ENCODE measurements at regions not wholly inside any gene's neighbourhood (a gene's known extent, or its start where the extent isn't known, plus 50 kb on each side); places are given as distances from the start of the nearest gene placed in this dataset.

- no peak for TF ChIP-seq FOXK2 (IDR thresholded peaks at IDR 0.05)
- no peak for TF ChIP-seq NFRKB (IDR thresholded peaks at IDR 0.05)
- TF ChIP-seq BHLHE40 (IDR thresholded peaks at IDR 0.05; ENCODE audit: borderline replicate concordance): no peak
- TF ChIP-seq ZNF384 (IDR thresholded peaks at IDR 0.05): no peak
- TF ChIP-seq FOXM1 (IDR thresholded peaks at IDR 0.05; ENCODE audit: borderline replicate concordance): no peak
- no peak for TF ChIP-seq SP1 (IDR thresholded peaks at IDR 0.05)
- no peak for TF ChIP-seq FOXA1 (IDR thresholded peaks at IDR 0.05)
- TF ChIP-seq ELF4 (IDR thresholded peaks at IDR 0.05): no peak
- no peak for TF ChIP-seq HDGF (IDR thresholded peaks at IDR 0.05; ENCODE audit: borderline replicate concordance)
- no peak for TF ChIP-seq LEF1 (IDR thresholded peaks at IDR 0.05; ENCODE audit: borderline replicate concordance)
- TF ChIP-seq L3MBTL2 (conservative IDR thresholded peaks at IDR 0.05): no peak
- TF ChIP-seq CTBP1 (IDR thresholded peaks at IDR 0.05; ENCODE audit: borderline replicate concordance): no peak
These were observed 343.8 kb downstream of the MZT1 start for GRCh38 chr13:72383646-72384045.
